ENCODE measurements at regions not wholly inside any gene's neighbourhood (a gene's known extent, or its start where the extent isn't known, plus 50 kb on each side); places are given as distances from the start of the nearest gene placed in this dataset.

GRCh38 chr12:127760996-127761395 lies 506.0 kb upstream of the TMEM132C start:
- dilution Hi-C loops (cut with MboI; ENCODE audit: extremely low pct_ligation_motif_present, low sequenced_read_pairs) (no loop called here), intact Hi-C loops (cut with micrococcal nuclease) (no loop called here)
- ChIA-PET CTCF (no interaction called here), POLR2A (no interaction called here)
- DNase-seq (ENCODE audit: low read depth, low spot score) (no peak), FAIRE-seq (no peak)
- H4K20me1 ChIP-seq (replicated peaks; ENCODE audit: control insufficient read depth, extremely low read depth, insufficient read depth, low read length): no peaks in the 10 kb centered on the region
- H3K9ac ChIP-seq (replicated peaks; ENCODE audit: extremely low read depth, insufficient read depth, low read length): no peak overlapping the region
- H3K4me3 ChIP-seq (replicated peaks in 1 of 3; ENCODE audit: insufficient read depth in 1 of 3, low read depth in 1 of 3, low read length in 3 of 3): no peak overlapping the region
- BruUV-seq (replicated peaks): no TSS peak
- TF ChIP-seq, protein P1, sequence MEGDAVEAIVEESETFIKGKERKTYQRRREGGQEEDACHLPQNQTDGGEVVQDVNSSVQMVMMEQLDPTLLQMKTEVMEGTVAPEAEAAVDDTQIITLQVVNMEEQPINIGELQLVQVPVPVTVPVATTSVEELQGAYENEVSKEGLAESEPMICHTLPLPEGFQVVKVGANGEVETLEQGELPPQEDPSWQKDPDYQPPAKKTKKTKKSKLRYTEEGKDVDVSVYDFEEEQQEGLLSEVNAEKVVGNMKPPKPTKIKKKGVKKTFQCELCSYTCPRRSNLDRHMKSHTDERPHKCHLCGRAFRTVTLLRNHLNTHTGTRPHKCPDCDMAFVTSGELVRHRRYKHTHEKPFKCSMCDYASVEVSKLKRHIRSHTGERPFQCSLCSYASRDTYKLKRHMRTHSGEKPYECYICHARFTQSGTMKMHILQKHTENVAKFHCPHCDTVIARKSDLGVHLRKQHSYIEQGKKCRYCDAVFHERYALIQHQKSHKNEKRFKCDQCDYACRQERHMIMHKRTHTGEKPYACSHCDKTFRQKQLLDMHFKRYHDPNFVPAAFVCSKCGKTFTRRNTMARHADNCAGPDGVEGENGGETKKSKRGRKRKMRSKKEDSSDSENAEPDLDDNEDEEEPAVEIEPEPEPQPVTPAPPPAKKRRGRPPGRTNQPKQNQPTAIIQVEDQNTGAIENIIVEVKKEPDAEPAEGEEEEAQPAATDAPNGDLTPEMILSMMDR (IDR thresholded peaks at IDR 0.05; ENCODE audit: extremely low read depth in 1 of 2, insufficient read depth in 1 of 2, low read depth in 1 of 2, low read length in 2 of 2): no peak
- TF ChIP-seq, protein P2, sequence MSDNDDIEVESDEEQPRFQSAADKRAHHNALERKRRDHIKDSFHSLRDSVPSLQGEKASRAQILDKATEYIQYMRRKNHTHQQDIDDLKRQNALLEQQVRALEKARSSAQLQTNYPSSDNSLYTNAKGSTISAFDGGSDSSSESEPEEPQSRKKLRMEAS (IDR thresholded peaks at IDR 0.05; ENCODE audit: insufficient read depth, insufficient read length): no peak
- no peak for TF ChIP-seq JUN (IDR thresholded peaks at IDR 0.05; ENCODE audit: borderline replicate concordance, insufficient read depth, insufficient read length, low read depth)
- no peak for TF ChIP-seq EZH2 (IDR thresholded peaks at IDR 0.05; ENCODE audit: borderline replicate concordance, low read depth, low read length, severe bottlenecking)
- no peak for TF ChIP-seq FOS (IDR thresholded peaks at IDR 0.05; ENCODE audit: borderline replicate concordance, insufficient read depth, low read length)
- TF ChIP-seq POLR2A (IDR thresholded peaks at IDR 0.05; ENCODE audit: low read depth, low read length): no peak
- no peak for TF ChIP-seq GATA2 (IDR thresholded peaks at IDR 0.05; ENCODE audit: insufficient read depth, insufficient read length, low read depth, low read length)
- no peak for TF ChIP-seq POLR2AphosphoS5 (IDR thresholded peaks at IDR 0.05; ENCODE audit: insufficient read depth, low read depth, low read length)
- TF ChIP-seq MYC (IDR thresholded peaks at IDR 0.05; ENCODE audit: low read depth, low read length): no peak
- no peak overlapping the region for H2AFZ ChIP-seq (ENCODE audit: low read depth, low read length)
- H3K27ac ChIP-seq (ENCODE audit: insufficient read depth, low read depth, low read length): no peak overlapping the region
- no peaks in the 10 kb centered on the region for H3K9me1 ChIP-seq (replicated peaks; ENCODE audit: control insufficient read depth, extremely low read depth, insufficient read depth, low read length)
- no peaks in the 10 kb centered on the region for H3K79me2 ChIP-seq (ENCODE audit: control insufficient read depth, insufficient read depth, low read length)
- H3K9me3 ChIP-seq (replicated peaks; ENCODE audit: control insufficient read depth, insufficient read depth, low read length): peaks cover 6% of the 10 kb centered on the region
- no peaks in the 10 kb centered on the region for H3K27me3 ChIP-seq (ENCODE audit: control insufficient read depth in 2 of 2, insufficient read depth in 2 of 2, low read length in 2 of 2)
- H3K36me3 ChIP-seq (ENCODE audit: control insufficient read depth in 2 of 2, extremely low read depth in 1 of 2, insufficient read depth in 2 of 2, low read length in 2 of 2): no peaks in the 10 kb centered on the region
- H3K4me1 ChIP-seq (ENCODE audit: control insufficient read depth, extremely low read depth, insufficient read depth, low read length): no peaks in the 10 kb centered on the region
- H3K4me2 ChIP-seq (ENCODE audit: insufficient read depth, low read length): no peak overlapping the region

Measured in endothelial cell of umbilical vein (primary cell).